Inferior parietal cortex (tissue), 1 donor: ENCODE measurements at regions not wholly inside any gene's neighbourhood (a gene's known extent, or its start where the extent isn't known, plus 50 kb on each side); places are given as distances from the start of the nearest gene placed in this dataset.
"Not testable (repeated sequence)": the region's sequence is repeated elsewhere in the genome, so short reads cannot be mapped to it uniquely, and the experiment has no call there.

Experiments used
- DNase-seq: peaks from one replicate; pipeline ENCODE4 v3.0.0-alpha.2; 2016; ENCODE audit errors: extremely low spot score

DNA sequence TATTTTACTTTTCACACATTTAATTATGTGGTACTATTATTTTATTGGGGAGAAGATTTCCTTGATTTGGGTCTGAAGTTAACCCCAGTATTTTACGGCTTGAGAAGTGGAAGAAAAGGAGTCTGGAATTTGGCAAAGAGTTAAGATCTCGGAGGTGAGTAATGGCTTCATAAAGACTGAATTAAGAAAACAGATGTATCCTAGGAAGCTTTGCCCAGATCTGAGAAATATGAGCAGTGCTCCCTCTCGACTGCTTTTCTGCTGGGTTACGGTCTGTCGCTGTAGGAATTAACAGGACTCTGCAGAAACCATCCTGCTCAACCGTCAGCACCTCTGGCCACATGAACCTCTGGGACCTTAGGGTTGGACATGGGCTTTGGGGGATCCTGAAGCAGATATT, 163.6 kb upstream of the NDN start:
- DNase-seq = no peak

DNA sequence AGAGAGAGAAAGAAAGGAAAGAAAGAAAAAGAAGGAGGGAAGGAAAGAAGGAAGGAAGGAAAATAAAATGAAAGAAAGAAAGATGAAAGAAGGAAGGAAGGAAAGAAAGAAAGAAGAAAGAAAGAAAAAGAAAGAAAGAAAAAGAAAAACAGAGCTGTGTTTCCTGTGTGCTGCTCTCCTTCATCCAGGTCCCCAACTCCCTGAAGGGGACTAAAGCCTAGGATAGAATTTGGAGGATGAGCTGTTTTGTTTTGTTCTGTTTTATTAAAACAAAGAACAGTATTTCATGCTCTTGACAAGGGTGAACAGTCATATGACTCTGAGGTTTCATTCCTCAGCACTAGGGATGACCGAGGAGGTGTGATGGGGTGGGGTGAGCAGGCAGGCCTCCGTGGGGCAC, 164.8 kb upstream of the NDN start:
- DNase-seq = no peak

DNA sequence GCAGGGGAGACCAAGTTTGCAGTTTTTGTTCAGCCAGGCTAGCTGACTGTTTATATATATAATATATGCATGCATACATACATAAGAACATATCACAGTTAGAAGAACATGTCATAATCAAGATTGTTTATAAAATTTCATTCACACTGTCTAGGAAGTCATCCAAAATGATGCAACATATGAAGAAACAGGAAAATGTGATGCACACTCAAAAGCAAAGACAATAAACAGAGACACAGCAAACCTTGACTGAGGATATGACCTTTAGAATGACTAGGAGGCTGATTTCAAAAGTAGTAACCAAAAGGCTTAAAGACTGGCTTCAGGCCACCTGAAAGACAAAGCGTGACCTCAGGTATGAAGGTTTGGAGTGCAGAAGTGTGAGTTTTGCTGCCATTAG, 166.2 kb upstream of the NDN start:
- DNase-seq = no peak

DNA sequence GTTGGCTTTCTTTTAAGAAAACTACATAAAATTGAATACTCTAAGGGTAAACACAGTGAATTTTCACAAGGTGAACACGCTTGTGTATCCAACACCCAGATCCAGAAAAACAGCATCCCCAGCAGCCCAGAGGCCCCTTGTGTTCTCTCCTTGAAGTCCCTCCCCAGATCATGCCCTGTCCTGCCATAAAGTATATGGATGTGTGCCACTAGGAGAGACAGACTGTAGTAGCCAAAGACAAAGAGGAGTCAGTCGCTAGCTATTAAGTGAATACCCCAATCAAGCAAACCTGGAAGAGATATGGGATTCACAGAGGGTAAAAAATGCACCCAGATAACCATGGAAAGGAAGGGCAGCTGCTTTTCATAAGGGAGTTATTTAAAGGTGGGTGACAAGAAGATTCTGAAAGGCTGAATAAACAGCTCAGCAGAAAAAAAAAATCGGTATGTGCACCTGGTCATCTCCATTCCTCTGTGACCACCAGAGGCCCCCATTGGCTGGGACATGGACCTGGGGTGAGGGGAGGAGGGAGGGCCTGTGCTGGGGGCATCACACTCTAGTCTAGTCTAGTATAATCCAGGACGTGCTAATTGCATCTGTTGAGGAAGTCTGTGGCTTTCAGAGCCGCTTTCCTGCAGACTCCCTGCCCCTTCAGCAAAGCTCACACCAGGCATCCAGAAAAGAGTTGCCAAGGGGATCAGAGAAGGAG, 167.3 kb upstream of the NDN start:
- no peak for DNase-seq

DNA sequence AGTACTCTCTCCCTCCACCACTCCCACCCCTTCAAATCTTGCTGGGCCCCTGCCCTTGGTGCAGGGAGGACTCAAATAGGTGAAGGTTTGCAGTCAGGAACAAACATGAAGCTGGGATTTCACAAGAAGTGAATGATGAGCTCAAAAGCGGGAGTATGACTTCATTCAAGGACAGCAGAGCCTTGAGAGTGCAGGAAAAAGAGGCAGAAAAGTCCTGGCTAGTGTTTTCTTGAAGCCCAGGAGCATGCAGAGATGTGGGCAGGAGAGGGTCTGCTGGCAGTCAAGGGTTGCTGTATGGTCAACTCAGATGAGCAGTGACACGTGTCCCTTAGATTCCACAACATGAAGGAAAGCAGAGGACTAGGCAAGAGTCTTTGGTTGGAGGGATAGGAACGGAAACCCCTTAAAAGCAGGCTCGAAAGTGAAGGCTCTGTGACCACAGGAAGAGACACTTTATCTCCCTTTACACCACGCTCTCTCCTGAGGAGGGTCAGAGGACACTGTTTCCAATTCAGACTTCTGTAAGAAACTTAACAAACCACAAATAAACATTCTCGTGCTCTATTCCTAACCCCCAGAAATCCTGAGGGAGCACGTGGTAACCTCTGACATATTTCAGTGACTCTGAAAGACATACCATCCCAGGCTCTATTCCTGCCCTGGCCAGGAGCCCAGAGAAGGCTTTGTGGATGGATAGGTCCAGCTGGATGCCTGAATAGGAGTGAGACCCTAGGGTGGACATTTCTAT, 168.0 kb upstream of the NDN start:
- DNase-seq = no peak

DNA sequence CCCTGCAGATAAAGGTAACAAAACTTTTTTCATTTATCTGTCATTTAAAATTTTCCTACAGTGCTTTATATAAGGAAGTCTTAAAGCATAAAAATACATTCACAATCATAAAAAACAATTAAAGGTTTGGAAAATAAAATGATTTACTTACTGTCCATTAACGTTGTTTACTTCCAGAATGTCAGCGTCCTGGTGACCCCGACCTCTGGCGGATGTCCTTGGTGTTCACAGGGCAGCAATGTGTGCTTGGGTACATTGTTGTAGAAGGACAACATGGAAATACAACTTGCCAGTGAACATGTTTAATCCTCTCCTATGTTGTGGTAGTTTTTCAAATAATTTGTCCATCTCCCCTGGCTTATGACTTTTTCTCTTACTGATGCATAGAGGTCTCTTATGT, 168.8 kb upstream of the NDN start:
- no peak for DNase-seq

DNA sequence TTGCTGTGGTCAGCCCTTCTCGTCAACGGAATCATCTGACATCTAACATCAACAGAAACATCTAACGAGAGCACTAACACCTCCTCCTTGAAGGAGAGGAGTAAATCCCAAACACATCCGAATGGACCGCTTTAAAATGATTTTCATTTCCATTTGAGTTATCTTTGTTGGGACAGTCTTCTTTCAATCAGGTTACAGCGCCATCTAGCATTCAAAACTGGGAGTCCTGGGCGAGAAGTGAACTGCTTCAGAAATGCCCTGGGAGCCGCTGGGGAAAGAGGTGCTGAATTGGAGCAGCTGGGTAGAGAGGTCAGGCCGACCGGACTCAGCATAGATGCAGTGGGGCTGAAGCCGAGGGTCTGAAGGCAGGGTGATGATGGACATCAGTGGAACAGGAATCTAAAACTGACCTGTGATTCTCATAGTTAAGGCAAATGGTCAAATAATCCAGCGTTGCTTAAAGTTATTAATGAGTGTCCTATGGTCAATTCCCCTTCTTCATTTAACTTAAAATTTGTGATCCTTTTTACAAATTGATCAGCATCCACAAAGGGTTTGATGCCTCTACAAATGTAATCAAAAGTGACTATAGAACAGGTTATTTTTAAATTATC, 170.0 kb upstream of the NDN start:
- peak; percentile 75 for DNase-seq

DNA sequence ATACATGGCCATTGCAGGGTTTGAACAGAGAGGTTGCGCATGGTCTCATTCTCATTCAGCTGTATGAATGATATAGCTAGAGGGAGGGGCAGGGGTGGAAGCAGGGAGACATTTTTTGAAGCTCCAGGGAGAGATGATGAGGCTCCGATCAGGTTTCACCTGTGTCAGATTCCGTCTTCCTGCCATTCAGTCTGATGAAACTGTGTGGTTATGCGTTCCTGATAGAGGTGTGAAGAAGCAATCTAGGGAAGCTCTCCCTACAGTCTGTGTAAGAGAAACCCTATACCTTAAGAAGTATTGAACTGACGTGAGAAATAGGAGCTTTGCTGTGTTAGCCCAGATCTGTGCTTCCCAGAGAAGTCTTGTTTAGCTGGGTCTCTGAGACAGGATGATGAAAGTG, 171.9 kb upstream of the NDN start:
- no peak for DNase-seq

DNA sequence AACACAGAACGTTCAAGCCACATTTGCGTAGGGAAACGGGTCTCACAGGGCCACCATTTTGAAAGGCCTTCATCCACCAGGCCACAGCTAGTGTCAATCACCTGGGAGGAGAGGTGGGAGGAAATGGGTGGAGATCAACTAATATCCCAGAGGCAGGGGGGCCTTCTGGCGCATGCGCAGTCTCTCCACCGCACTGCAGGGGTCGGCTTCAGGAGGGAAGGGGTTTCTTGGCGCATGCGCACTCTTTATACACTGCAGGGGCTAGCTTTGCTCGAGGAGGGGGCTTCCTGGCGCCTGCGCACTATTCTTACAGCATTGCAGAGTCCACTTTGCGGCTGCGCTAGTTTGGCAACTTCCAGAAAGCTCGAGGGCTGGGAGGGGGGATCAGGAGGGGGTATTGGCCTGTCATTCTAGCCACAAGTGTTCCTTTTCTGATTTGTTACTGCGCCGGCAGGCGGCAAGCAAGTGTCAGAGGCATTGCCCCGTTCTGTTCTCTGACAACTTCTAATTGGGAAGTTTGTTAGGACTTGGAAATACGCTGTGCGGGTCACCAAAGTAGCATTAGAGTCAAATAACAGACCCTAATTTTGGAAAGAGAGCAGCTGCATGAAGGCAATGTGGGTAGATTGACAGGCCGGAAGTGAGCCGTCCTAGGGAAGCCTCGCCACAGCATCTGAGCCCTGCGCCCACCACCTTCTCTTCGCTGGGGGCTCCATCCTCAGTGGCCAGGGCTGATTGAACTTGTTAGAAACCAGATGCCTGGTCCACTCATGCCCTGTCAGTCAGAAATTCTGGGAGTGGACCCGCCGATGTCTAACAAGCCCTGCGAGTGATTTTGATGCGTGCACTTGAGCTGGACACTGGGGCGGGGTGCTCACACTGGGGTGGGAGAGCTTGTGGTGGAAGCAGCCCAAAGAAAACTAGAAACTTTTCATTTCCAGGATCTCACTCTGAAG, 173.5 kb upstream of the NDN start:
- no peak for DNase-seq

DNA sequence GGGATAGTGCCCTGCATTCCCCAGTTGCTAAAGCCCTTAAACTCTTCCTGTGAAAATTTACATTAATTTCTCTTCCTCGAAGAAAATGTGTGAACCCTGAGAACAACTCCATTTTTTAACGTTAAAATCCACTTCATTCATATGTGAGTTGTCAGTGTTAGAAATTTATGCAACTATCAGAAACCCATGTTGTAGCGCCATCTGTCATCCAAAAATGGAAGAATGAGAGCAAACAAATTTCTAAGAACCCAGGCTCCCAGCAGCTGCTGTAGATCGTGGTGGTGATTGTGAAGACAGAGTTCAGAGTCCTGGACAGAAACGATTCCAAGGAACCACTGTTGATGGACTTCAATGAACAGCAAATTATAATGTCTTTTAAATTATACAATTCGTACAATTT, 179.7 kb upstream of the NDN start:
- peak; percentile 69 for DNase-seq

DNA sequence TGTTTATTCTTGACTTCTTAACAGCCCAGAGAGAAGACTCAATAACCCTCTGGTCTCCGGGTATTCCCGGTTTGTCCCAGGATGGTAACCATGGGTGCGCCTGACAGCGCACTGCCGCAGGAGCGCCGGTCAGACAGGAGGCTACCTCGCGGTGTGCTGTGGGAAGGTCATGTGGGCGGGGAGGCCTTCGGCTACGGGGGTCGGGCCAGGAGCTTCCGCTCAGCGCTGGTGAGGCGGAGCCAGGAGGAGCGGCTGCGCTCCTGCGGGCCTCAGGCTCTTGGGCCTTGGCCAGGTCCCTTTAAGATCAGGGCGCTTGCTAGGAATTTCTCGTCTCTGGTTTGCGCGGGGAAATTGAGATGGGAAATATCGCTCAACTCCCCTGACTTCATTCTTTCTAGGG, 182.3 kb upstream of the NDN start:
- DNase-seq = no peak

DNA sequence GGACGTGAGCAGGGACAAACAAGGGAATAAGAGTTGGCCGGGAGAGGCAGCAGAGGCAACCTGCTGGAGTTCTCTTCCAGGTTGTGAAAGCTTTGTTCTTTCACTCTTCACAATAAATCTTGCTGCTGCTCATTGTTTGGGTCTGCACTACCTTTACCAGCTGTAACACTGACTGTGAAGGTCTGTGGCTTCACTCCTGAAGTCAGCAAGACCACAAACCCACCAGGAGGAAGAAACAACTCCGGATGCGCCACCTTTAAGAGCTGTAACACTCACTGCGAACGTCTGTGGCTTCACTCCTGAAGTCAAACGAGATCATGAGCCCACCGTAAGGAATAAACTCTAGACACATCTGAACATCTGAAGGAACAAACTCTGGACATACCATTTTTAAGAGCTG, 186.5 kb upstream of the NDN start:
- DNase-seq = not testable (repeated sequence)

DNA sequence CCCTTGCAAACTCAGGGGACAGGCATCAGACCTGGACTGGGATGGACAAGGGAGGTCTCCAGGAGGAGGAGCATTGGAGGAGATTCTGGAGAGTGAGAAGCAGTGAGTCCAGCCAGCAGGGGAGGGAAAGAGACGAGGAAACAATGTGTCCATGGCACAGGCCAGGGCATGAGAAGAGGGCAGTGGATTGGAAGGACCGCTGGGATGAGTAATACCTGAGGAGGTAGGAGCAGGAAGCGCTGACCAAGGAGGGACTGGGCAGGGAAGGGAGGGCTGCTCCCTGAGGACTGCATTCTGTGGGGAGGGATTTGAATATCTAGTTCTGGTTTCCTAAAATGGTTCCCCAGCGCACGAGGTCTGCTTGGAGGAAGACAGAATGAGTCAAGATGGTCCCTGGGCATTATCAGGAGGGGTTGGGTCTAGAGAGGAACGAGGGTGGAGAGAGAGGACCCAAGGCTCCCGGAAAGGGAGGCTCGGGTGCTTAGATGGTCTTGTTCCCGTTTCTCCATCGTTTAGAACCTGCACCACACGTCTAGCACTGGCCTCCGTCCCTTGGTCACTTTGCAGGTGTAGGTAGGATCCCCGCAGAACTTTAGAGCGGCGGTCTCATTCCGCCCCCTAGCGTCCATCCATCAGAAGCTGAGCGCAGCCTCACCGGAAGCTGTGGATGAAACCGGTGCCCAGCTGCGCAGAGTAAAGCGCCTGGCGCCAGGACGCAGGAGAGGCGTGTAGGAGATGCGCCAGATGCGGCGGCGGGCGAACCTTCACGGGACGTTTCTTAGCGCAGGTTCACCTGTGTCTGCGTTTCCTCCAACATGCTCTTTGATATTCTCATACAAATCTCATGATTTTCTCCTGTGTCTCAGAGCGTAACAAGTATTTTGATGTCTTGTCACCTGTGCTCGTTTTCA, 190.7 kb upstream of the NDN start:
- peak; percentile 36 for DNase-seq

DNA sequence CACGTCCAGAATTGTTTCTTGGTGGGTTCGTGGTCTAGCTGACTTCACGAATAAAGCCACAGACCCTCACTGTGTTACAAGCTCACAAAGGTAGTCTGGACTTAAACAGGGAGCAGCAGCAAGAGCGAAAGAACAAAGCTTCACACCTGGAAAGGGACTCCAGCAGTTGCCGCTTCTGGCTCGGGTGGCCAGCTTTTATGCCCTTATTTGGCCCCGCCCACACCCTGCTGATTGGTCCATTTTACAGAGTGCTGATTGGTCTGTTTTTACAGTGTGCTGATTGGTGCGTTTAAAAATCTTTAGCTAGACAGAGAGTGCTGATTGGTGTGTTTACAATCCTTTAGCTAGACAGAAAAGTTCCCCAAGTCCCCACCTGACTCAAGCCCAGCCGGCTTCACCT, 194.2 kb upstream of the NDN start:
- no peak for DNase-seq

DNA sequence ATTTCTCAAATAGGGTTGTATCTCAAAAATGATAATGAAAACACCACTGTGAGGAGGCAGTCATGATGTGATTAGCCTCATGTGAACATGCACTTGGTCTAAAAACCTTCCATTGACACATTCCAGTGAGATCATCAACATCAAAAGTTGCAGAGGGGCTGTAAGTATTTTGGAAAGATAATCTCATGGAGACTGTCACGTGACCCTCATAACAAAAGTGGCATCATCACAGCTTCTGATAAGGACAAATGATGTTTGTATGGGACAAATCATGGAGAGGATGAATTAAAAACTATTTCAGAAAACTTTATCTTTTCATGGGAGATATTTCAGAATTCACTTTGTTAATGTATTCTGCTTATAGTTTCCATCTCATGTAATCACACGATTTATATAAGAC, 203.1 kb upstream of the NDN start:
- no peak for DNase-seq

DNA sequence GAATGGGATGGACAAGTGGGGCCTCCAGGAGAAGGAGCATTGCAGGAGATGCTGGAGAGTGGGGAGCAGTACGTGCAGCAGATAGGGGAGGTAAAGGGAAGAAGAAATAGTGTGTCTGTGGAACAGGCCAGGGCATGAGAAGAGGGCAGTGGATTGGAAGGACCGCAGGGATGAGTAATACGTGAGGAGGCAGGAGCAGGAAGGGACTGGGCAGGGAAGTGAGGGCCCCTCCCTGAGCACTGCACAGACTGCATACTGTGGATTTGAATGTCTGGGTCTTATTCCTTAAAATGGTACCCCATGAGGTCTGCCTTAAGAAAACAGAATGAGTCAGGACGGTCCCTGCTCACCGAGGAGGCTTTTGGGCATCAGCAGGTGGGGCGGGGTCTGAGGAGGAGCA, 210.0 kb upstream of the NDN start:
- DNase-seq = no peak

DNA sequence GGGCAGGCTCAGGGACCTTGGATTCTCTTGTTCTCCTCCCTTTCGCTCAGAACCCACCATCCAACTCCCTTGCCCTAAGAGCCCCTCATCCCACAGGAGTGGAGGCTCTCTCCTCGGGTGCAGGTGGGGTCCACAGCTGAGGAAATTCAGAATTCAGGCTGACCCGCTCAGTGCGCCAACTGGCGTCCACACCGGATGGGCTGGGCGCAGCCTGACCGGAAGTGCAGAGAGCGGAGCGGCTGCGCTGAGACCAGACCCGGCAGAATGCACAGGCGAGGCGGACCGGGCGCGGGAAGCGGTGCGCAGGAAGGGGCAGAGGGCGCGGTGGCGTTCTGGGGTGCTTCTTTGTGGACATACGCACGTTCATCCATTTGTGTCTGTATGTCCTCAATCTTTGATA, 210.4 kb upstream of the NDN start:
- DNase-seq = no peak

DNA sequence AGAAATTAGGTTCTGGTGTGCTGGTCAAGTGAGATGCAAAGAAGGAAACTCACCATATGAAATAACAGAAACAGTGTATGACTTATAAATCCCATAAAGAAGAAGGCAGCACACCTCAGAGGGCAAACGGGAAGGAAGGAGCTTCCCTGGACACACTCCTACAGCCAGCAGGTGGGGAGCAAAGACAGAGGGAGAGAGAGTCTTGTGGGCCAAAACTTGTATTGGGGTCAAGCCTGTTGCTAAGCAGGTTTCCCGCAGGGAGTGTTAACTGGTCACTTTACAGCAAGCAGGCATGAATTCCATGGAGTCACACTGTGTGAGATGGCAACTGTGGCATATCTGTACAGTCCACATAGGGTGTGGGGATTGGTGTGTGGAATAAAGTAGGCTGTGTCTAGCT, 222.9 kb upstream of the NDN start:
- no peak for DNase-seq

DNA sequence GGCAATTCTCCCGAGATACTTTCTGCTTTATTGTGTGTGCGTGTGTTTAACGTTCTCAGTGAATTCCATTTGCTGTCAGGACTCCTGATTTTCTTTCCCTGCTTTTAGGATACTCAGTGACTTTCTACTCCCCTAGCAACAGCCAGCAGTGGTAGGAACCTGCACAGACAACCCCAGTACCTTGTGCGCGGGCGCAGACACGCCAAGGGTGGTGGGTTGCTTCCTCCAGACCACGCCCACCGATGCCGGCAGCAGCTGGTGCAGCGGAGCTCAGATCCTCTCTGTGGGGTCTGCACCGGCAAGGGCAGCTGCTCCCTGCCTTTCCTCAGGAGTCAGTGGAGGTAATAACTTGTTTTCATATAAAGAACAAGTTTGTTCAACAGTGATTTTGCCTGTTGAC, 225.1 kb upstream of the NDN start:
- DNase-seq = no peak

DNA sequence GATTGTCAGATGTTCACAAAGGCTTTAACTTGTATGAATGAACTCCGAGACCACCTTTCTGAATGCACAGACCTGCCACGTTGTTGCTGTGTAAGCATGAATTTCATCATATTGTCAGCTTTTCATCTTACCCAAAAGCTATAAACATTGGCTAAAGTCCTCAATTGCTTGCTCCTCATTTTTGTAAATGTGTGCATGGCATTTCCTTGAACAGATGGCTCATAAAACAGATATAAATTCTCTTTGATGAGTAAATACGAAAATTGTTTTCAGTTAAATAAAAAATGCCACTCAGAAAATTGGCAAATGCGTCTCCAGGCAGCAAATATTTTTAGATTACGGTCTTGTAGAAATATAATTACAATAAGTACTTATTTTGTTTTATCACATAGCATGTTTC, 226.0 kb upstream of the NDN start:
- no peak for DNase-seq

DNA sequence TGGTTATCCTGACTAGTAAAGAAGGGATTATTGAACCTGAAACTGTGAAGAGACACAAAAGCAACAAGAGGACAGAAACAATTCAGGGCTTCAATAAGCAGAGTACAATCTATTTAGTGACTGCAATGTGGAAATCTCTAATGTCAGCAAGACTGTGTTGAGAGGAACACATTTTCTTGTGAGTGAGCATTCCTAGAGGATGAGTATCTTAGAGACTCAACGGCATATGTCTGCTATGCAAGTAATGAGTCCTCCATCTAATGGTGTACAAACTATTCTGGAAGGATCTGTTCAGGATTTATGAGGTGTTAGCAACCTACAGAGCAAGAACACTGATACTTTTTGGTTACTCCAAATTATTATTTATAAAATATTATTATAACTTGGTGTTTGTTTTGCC, 226.5 kb upstream of the NDN start:
- DNase-seq = no peak
